ENCODE measurements at regions not wholly inside any gene's neighbourhood (a gene's known extent, or its start where the extent isn't known, plus 50 kb on each side); places are given as distances from the start of the nearest gene placed in this dataset.

- TF ChIP-seq EP300 (IDR thresholded peaks at IDR 0.05; ENCODE audit: borderline replicate concordance in 1 of 2, control insufficient read depth in 1 of 2, low read depth in 2 of 2, low read length in 2 of 2) (no peak), TAF1 (IDR thresholded peaks at IDR 0.05; ENCODE audit: borderline replicate concordance, low read depth, low read length) (no peak)
- TF ChIP-seq, protein P1, sequence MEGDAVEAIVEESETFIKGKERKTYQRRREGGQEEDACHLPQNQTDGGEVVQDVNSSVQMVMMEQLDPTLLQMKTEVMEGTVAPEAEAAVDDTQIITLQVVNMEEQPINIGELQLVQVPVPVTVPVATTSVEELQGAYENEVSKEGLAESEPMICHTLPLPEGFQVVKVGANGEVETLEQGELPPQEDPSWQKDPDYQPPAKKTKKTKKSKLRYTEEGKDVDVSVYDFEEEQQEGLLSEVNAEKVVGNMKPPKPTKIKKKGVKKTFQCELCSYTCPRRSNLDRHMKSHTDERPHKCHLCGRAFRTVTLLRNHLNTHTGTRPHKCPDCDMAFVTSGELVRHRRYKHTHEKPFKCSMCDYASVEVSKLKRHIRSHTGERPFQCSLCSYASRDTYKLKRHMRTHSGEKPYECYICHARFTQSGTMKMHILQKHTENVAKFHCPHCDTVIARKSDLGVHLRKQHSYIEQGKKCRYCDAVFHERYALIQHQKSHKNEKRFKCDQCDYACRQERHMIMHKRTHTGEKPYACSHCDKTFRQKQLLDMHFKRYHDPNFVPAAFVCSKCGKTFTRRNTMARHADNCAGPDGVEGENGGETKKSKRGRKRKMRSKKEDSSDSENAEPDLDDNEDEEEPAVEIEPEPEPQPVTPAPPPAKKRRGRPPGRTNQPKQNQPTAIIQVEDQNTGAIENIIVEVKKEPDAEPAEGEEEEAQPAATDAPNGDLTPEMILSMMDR (IDR thresholded peaks at IDR 0.05 in 2 of 3, conservative IDR thresholded peaks at IDR 0.05 in 1 of 3; ENCODE audit: control insufficient read depth in 2 of 3, extremely low read depth in 1 of 3, insufficient read depth in 1 of 3, low read depth in 3 of 3, low read length in 3 of 3): no peak
Observed at GRCh38 chr6:82711971-82712370, 348.4 kb downstream of the TPBG start.
